Left ventricle myocardium inferior (tissue), 1 donor: ENCODE measurements at regions not wholly inside any gene's neighbourhood (a gene's known extent, or its start where the extent isn't known, plus 50 kb on each side); places are given as distances from the start of the nearest gene placed in this dataset.

Source experiments
- DNase-seq: peaks from one replicate; pipeline ENCODE4 v3.0.0-alpha.2; 2020
- H3K27ac ChIP-seq: fragments of 200-600 bp; replicated peaks from 2 replicates; pipeline ENCODE4 v1.8.0; 2021
- H3K27me3 ChIP-seq: fragments of 200-600 bp; 2 replicates; pipeline ENCODE4 v1.8.0; 2021; ENCODE audit warnings: low read depth
- H3K36me3 ChIP-seq: fragments of 200-600 bp; 2 replicates; pipeline ENCODE4 v1.8.0; 2021
- H3K4me1 ChIP-seq: fragments of 200-600 bp; 2 replicates; pipeline ENCODE4 v1.8.0; 2021
- H3K4me3 ChIP-seq: fragments of 200-600 bp; 2 replicates; pipeline ENCODE4 v1.8.0; 2021; ENCODE audit warnings: mild to moderate bottlenecking, moderate library complexity
- H3K9me3 ChIP-seq: fragments of 200-600 bp; replicated peaks from 2 replicates; pipeline ENCODE4 v1.8.0; 2021
- CTCF ChIP-seq: fragments of 200-600 bp; IDR thresholded peaks from 2 replicates; pipeline ENCODE4 v1.8.0; 2021; ENCODE audit warnings: antibody characterized with exemption, mild to moderate bottlenecking, borderline replicate concordance
- intact Hi-C: fragments of 100-400 bp; cut with micrococcal nuclease; formaldehyde crosslinking; loops from one replicate; pipeline ENCODE4 v1.11.0; 2022
- donor health status: DM: no; HTN: yes; CAD: no; lungs with severe emphysema.

GRCh38 chr14:22471545-22472121 lies 117.4 kb downstream of the DAD1 start:
- H3K4me3 ChIP-seq: no peak overlapping the region
- peak; percentile 38 for DNase-seq
- intact Hi-C loops: no loop called here
- H3K9me3 ChIP-seq: no peaks in the 10 kb centered on the region
- TF ChIP-seq CTCF: peak; percentile 53
- peaks cover 47% of the 10 kb centered on the region for H3K4me1 ChIP-seq
- no peak overlapping the region for H3K27ac ChIP-seq
- no peaks in the 10 kb centered on the region for H3K27me3 ChIP-seq
- H3K36me3 ChIP-seq: no peaks in the 10 kb centered on the region

- H3K4me1 ChIP-seq: peaks cover 33% of the 10 kb centered on the region
- no peaks in the 10 kb centered on the region for H3K36me3 ChIP-seq
- no peak for TF ChIP-seq CTCF
- intact Hi-C loops: no loop called here
- no peaks in the 10 kb centered on the region for H3K9me3 ChIP-seq
- no peaks in the 10 kb centered on the region for H3K27me3 ChIP-seq
- no peak overlapping the region for H3K4me3 ChIP-seq
- H3K27ac ChIP-seq: no peak overlapping the region
- DNase-seq: no peak
Observed at GRCh38 chr14:22469538-22470303, 119.3 kb downstream of the DAD1 start.

GRCh38 chr14:22468830-22469229 lies 120.2 kb downstream of the DAD1 start:
- Histone ChIP-seq H3K27ac (no peak overlapping the region), H3K4me1 (peaks cover 33% of the 10 kb centered on the region), H3K27me3 (no peaks in the 10 kb centered on the region), H3K9me3 (no peaks in the 10 kb centered on the region), H3K36me3 (no peaks in the 10 kb centered on the region), H3K4me3 (no peak overlapping the region)
- intact Hi-C loops: no loop called here
- DNase-seq: no peak
- no peak for TF ChIP-seq CTCF

GRCh38 chr14:22466491-22466890 lies 122.5 kb downstream of the DAD1 start:
- TF ChIP-seq CTCF: no peak
- intact Hi-C loops: no loop called here

GRCh38 chr14:22465201-22465840 lies 123.7 kb downstream of the DAD1 start:
- H3K27ac ChIP-seq: no peak overlapping the region
- intact Hi-C loops: no loop called here
- H3K27me3 ChIP-seq: no peaks in the 10 kb centered on the region
- no peak for DNase-seq
- no peaks in the 10 kb centered on the region for H3K9me3 ChIP-seq
- H3K4me3 ChIP-seq: no peak overlapping the region
- H3K4me1 ChIP-seq: peaks cover 13% of the 10 kb centered on the region
- TF ChIP-seq CTCF: no peak
- H3K36me3 ChIP-seq: no peaks in the 10 kb centered on the region

More at GRCh38 chr14:22466491-22466890, 122.5 kb downstream of the DAD1 start:
- no peaks in the 10 kb centered on the region for H3K27me3 ChIP-seq
- H3K36me3 ChIP-seq: no peaks in the 10 kb centered on the region
- H3K9me3 ChIP-seq: no peaks in the 10 kb centered on the region
- H3K4me3 ChIP-seq: no peak overlapping the region
- DNase-seq: no peak
- peaks cover 14% of the 10 kb centered on the region for H3K4me1 ChIP-seq
- no peak overlapping the region for H3K27ac ChIP-seq
